Ishikawa (cell line): ENCODE measurements at regions not wholly inside any gene's neighbourhood (a gene's known extent, or its start where the extent isn't known, plus 50 kb on each side); places are given as distances from the start of the nearest gene placed in this dataset.

ENCODE experiments used
- CEBPB ChIP-seq: IDR thresholded peaks from 2 replicates; pipeline ENCODE4 v1.6.1; 2012
- CREB1 ChIP-seq: IDR thresholded peaks from 2 replicates; pipeline ENCODE4 v1.6.1; 2012; ENCODE audit warnings: low read depth
- EGR1 ChIP-seq: IDR thresholded peaks from 2 replicates; pipeline ENCODE4 v1.6.1; 2012
- EP300 ChIP-seq: IDR thresholded peaks from 2 replicates; pipeline ENCODE4 v1.6.1; 2012; ENCODE audit warnings: borderline replicate concordance
- FOXM1 ChIP-seq: IDR thresholded peaks from 2 replicates; pipeline ENCODE4 v1.6.1; 2012; ENCODE audit warnings: low read depth, borderline replicate concordance
- MAX ChIP-seq: IDR thresholded peaks from 2 replicates; pipeline ENCODE4 v1.6.1; 2012
- NFIC ChIP-seq: IDR thresholded peaks from 2 replicates; pipeline ENCODE4 v1.6.1; 2012
- RAD21 ChIP-seq: IDR thresholded peaks from 2 replicates; pipeline ENCODE4 v1.6.1; 2012; ENCODE audit warnings: low read depth
- TAF1 ChIP-seq: IDR thresholded peaks from 2 replicates; pipeline ENCODE4 v1.6.1; 2012; ENCODE audit warnings: low read depth, mild to moderate bottlenecking
- TCF12 ChIP-seq: IDR thresholded peaks from 2 replicates; pipeline ENCODE4 v1.6.1; 2012; ENCODE audit warnings: low read depth
- TEAD4 ChIP-seq: IDR thresholded peaks from 2 replicates; pipeline ENCODE4 v1.6.1; 2012
- YY1 ChIP-seq: IDR thresholded peaks from 2 replicates; pipeline ENCODE4 v1.6.1; 2012; ENCODE audit warnings: low read depth
- ZBTB7A ChIP-seq: IDR thresholded peaks from 2 replicates; pipeline ENCODE4 v1.6.1; 2012; ENCODE audit warnings: low read depth
- TF ChIP-seq, protein P1 (sequence below): IDR thresholded peaks from 2 replicates; pipeline ENCODE4 v1.6.1; 2012
- TF ChIP-seq, protein P2 (sequence below): IDR thresholded peaks from 2 replicates; pipeline ENCODE4 v1.6.1; 2012; ENCODE audit warnings: low read depth, mild to moderate bottlenecking

GRCh38 chr6:27617046-27617687 is 144.3 kb upstream of the ZNF184 start:
- TF ChIP-seq FOXM1 = no peak
- TF ChIP-seq, protein P1, sequence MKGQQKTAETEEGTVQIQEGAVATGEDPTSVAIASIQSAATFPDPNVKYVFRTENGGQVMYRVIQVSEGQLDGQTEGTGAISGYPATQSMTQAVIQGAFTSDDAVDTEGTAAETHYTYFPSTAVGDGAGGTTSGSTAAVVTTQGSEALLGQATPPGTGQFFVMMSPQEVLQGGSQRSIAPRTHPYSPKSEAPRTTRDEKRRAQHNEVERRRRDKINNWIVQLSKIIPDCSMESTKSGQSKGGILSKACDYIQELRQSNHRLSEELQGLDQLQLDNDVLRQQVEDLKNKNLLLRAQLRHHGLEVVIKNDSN = peak; percentile 69

GRCh38 chr6:27616328-27617045 is 143.6 kb upstream of the ZNF184 start:
- no peak for TF ChIP-seq TEAD4
- TF ChIP-seq, protein P1 = no peak
- no peak for TF ChIP-seq EGR1
- TF ChIP-seq CEBPB = no peak
- TF ChIP-seq, protein P2, sequence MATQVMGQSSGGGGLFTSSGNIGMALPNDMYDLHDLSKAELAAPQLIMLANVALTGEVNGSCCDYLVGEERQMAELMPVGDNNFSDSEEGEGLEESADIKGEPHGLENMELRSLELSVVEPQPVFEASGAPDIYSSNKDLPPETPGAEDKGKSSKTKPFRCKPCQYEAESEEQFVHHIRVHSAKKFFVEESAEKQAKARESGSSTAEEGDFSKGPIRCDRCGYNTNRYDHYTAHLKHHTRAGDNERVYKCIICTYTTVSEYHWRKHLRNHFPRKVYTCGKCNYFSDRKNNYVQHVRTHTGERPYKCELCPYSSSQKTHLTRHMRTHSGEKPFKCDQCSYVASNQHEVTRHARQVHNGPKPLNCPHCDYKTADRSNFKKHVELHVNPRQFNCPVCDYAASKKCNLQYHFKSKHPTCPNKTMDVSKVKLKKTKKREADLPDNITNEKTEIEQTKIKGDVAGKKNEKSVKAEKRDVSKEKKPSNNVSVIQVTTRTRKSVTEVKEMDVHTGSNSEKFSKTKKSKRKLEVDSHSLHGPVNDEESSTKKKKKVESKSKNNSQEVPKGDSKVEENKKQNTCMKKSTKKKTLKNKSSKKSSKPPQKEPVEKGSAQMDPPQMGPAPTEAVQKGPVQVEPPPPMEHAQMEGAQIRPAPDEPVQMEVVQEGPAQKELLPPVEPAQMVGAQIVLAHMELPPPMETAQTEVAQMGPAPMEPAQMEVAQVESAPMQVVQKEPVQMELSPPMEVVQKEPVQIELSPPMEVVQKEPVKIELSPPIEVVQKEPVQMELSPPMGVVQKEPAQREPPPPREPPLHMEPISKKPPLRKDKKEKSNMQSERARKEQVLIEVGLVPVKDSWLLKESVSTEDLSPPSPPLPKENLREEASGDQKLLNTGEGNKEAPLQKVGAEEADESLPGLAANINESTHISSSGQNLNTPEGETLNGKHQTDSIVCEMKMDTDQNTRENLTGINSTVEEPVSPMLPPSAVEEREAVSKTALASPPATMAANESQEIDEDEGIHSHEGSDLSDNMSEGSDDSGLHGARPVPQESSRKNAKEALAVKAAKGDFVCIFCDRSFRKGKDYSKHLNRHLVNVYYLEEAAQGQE = no peak
- TF ChIP-seq EP300 = no peak
- TF ChIP-seq YY1 = no peak
- no peak for TF ChIP-seq FOXM1
- TF ChIP-seq NFIC = no peak
- no peak for TF ChIP-seq TCF12
- TF ChIP-seq MAX = no peak
- no peak for TF ChIP-seq CREB1
- TF ChIP-seq TAF1 = no peak
- TF ChIP-seq ZBTB7A = no peak
- TF ChIP-seq RAD21 = no peak

DNA sequence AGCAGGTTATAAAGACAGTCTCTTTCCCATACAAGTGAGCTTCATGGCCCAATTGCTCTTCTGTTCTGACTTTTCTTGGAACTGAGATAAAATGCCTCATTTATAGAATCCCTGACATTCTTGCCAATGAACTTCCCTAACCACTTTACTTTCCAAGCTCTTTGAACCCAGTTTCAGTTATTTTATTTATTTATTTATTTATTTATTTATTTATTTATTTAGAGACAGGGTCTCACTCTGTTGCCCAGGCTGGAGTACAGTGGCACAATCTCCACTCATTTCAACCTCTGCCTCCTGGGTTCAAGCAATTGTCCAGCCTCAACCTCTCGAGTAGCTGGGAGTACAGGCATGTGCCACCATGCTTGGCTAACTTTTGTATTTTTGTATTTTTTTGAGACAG is 138.5 kb upstream of the ZNF184 start:
- TF ChIP-seq TAF1 (no peak), EGR1 (no peak), CEBPB (no peak), CREB1 (no peak), MAX (no peak), NFIC (no peak), RAD21 (no peak), ZBTB7A (no peak)
- TF ChIP-seq, protein P2 = no peak
- TF ChIP-seq, protein P1 = no peak

DNA sequence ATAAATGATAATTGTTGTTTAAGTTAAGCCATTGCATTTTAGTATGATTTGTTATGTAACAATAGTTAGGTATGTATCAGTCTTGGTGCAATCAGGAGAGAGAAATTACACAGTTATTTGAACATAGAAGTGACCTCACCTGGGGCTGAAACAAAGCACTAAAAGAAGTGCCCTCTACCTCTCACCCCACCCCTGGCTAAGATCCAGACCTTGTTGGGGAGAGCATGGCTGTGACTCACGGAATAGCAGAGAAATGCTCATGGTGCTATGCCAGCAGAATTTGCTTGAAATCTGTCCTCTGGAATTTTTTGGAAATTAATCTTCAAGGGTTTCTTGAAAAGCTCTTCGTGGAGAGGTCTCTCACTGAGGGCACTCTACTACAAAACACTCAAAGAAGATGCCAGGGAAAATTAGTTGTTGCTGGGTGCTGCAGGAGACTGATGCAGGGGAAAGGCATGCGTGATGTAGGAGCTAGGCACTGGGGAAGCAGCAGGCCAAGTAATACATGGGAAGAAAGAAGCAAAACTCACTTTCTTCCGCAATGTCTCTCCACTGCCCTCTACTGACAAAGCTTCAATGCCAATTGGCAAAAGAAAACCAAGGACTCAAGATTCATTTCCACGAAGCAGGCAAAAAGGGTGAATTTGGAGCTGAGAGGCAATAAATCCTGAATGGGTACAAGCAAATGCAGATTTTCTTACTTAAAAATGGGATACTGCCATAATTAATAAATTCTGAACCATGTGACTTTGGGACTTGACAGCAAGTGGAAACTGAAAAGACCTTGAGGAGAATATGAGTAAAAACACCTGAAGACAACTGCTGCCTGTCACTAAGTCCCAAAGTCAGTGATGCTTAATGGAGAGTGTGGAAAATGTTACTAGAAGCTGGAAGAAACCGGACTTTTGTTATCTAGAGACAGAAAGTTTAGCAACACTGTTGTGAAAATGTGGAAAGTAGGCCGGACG is 136.3 kb upstream of the ZNF184 start:
- TF ChIP-seq NFIC (no peak), CREB1 (no peak), MAX (peak; percentile 13; the same call in 1 of the 2 replicates), TAF1 (no peak), FOXM1 (0 out of 2 replicates have a peak, but pooled peaks have one; percentile 12), RAD21 (peak; percentile 85), ZBTB7A (no peak), EGR1 (no peak), EP300 (no peak), CEBPB (no peak), YY1 (no peak), TEAD4 (0 out of 2 replicates have a peak, but pooled peaks have one; percentile 19), TCF12 (no peak)
- TF ChIP-seq, protein P1 = no peak
- TF ChIP-seq, protein P2 = no peak
